Osteocyte (in vitro differentiated cells): ENCODE measurements at regions not wholly inside any gene's neighbourhood (a gene's known extent, or its start where the extent isn't known, plus 50 kb on each side); places are given as distances from the start of the nearest gene placed in this dataset.

Experiments
- DNase-seq: peaks from one replicate; pipeline ENCODE4 v3.0.0; 2021; ENCODE audit warnings: mixed read lengths; ENCODE audit not compliant: unreplicated experiment; ENCODE audit errors: extremely low spot score
- H3K27ac Mint-ChIP-seq: one replicate; pipeline ENCODE4 v1.8.0; 2021; ENCODE audit warnings: mild to moderate bottlenecking, mixed read lengths; ENCODE audit not compliant: unreplicated experiment
- H3K27me3 Mint-ChIP-seq: one replicate; pipeline ENCODE4 v1.8.0; 2021; ENCODE audit warnings: mixed read lengths; ENCODE audit not compliant: unreplicated experiment
- H3K36me3 Mint-ChIP-seq: one replicate; pipeline ENCODE4 v1.8.0; 2021; ENCODE audit warnings: mixed read lengths; ENCODE audit not compliant: unreplicated experiment
- H3K4me1 Mint-ChIP-seq: one replicate; pipeline ENCODE4 v1.8.0; 2021; ENCODE audit warnings: mixed read lengths; ENCODE audit not compliant: unreplicated experiment
- H3K4me3 Mint-ChIP-seq: one replicate; pipeline ENCODE4 v1.8.0; 2021; ENCODE audit warnings: mild to moderate bottlenecking, moderate library complexity, mixed read lengths; ENCODE audit not compliant: unreplicated experiment
- H3K9me3 Mint-ChIP-seq: one replicate; pipeline ENCODE4 v1.8.0; 2021; ENCODE audit warnings: mixed read lengths; ENCODE audit not compliant: unreplicated experiment
- CTCF ChIP-seq: fragments of 200-600 bp; sonication (generic); IDR thresholded peaks from 2 replicates; pipeline ENCODE4 v1.5.0; 2021; ENCODE audit warnings: antibody characterized with exemption, mild to moderate bottlenecking, moderate library complexity

DNA sequence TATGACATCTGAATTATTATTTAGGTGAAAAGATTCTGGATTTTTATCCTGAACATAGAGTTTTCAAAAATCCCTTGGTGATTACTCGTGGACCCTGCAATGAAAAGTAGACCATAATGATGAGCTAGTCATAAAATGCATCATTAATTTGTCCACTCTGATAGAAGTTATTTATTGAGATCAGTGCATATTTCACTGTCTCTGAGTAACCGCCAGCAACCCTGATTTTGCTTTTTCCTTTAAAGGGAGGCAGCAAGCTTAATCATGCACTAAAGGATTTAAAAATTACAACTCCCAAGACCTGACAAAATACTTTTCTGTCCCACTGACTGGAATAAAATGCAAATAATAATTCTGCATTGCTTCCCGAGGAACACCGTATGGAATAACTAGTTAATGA, 259.6 kb upstream of the DPPA4 start:
- TF ChIP-seq CTCF: no peak
- H3K27ac Mint-ChIP-seq: no peak overlapping the region
- no peaks in the 10 kb centered on the region for H3K4me1 Mint-ChIP-seq
- no peak overlapping the region for H3K4me3 Mint-ChIP-seq
- H3K9me3 Mint-ChIP-seq: peaks cover 8% of the 10 kb centered on the region
- H3K36me3 Mint-ChIP-seq: peaks cover 3% of the 10 kb centered on the region
- H3K27me3 Mint-ChIP-seq: peaks cover 4% of the 10 kb centered on the region
- DNase-seq: no peak

DNA sequence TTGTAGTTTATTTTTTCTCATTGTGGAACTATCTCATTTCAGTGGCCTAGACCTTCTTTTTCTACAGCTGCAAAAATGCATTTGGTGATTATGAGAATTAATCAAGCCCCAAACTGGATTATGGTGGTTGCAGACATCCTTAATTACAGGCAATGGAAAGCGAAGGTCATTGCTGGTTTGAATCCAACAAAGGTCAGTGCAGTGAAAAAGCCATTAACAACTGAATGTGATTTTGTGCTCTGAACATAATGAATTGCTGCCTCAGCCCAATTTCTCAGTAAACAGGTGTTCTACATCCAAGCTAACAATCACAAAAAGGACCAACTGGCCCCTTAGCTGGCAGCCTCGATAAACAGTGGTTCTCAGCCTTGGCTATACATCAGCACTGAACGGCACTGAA, 260.1 kb upstream of the DPPA4 start:
- Mint-ChIP-seq H3K9me3 (peaks cover 5% of the 10 kb centered on the region), H3K27ac (no peak overlapping the region), H3K4me3 (no peak overlapping the region), H3K27me3 (peaks cover 4% of the 10 kb centered on the region), H3K4me1 (no peaks in the 10 kb centered on the region), H3K36me3 (peaks cover 3% of the 10 kb centered on the region)
- DNase-seq: no peak
- no peak for TF ChIP-seq CTCF

DNA sequence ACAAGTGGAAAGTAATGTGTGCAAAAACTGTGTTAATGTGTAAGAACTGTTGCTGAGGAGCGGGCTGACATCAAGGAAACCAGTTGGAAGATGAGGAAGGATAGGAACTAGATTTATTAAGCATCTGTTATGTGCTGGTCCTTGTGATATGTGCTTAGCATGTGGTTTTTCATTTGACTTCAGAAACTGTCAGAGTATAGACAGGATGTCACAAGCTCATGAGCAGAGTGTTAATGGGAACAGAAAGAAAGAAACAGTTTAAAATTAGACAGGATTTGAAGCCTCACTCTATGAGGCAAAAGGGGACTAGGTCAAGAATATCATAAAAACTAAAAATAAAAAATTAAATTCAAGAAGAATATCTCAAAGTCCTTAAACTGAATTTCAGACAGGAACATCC, 270.6 kb upstream of the DPPA4 start:
- Mint-ChIP-seq H3K27ac (no peak overlapping the region), H3K9me3 (no peaks in the 10 kb centered on the region), H3K36me3 (no peaks in the 10 kb centered on the region), H3K4me3 (no peak overlapping the region), H3K4me1 (no peaks in the 10 kb centered on the region), H3K27me3 (peaks cover 15% of the 10 kb centered on the region)
- no peak for TF ChIP-seq CTCF
- DNase-seq: no peak

- TF ChIP-seq CTCF: no peak
- H3K27ac Mint-ChIP-seq: no peak overlapping the region
- no peak overlapping the region for H3K4me3 Mint-ChIP-seq
Observed at GRCh38 chr3:109608574-109608973, 271.2 kb upstream of the DPPA4 start.

DNA sequence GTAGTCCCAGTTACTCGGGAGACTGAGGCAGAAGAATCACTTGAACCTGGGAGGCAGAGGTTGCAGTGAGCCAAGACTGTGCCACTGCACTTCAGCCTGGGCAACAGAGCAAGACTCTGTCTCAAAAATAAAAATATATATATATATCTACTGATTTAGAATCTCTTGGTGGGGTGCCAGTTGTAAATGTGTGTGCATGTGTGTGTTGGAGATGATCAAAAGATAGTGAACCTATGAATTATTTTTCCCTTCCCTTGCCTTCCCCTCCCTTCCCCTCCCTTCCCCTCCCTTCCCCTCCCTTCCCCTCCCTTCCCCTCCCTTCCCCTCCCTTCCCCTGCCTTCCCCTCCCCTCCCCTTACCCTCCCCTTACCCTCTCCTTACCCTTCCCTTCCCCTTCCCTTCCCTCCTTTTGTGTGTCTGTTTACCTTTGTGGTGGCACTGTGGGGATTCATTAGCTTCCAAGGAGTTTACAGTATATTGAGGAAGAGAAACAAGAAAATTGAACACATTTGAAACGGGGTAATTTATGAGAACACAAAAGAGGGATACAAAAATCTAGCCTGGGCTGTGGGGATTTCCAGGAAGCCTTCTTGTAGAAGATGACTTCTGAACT, 281.5 kb upstream of the DPPA4 start:
- DNase-seq: no peak
- Mint-ChIP-seq H3K9me3 (no peaks in the 10 kb centered on the region), H3K27ac (no peak overlapping the region), H3K4me3 (no peak overlapping the region), H3K27me3 (no peaks in the 10 kb centered on the region), H3K36me3 (no peaks in the 10 kb centered on the region), H3K4me1 (no peaks in the 10 kb centered on the region)
- no peak for TF ChIP-seq CTCF

More at GRCh38 chr3:109608574-109608973, 271.2 kb upstream of the DPPA4 start:
- no peak for DNase-seq
- no peaks in the 10 kb centered on the region for H3K9me3 Mint-ChIP-seq
- no peaks in the 10 kb centered on the region for H3K4me1 Mint-ChIP-seq
- H3K27me3 Mint-ChIP-seq: peaks cover 15% of the 10 kb centered on the region
- no peaks in the 10 kb centered on the region for H3K36me3 Mint-ChIP-seq
